IPS-20b (cell line): ENCODE measurements at regions not wholly inside any gene's neighbourhood (a gene's known extent, or its start where the extent isn't known, plus 50 kb on each side); places are given as distances from the start of the nearest gene placed in this dataset.
A peak's percentile ranks its signal among the peaks of the same experiment; 100 is the strongest.

ENCODE experiments used
- H3K27ac ChIP-seq: one replicate; pipeline ENCODE4 v1.5.1; 2013; ENCODE audit warnings: low read length
- H3K27me3 ChIP-seq: 2 replicates; pipeline ENCODE4 v1.6.1; 2013; ENCODE audit warnings: mild to moderate bottlenecking, low read length, inconsistent platforms; ENCODE audit not compliant: insufficient read depth
- H3K36me3 ChIP-seq: 2 replicates; pipeline ENCODE4 v1.6.1; 2013; ENCODE audit warnings: low read depth, mild to moderate bottlenecking, inconsistent platforms, low read length, moderate library complexity; ENCODE audit not compliant: insufficient read depth
- H3K4me1 ChIP-seq: 2 replicates; pipeline ENCODE4 v1.6.1; 2013; ENCODE audit warnings: mild to moderate bottlenecking, control low read depth, inconsistent platforms, low read length, moderate library complexity; ENCODE audit not compliant: insufficient read depth
- H3K4me3 ChIP-seq: 2 replicates; pipeline ENCODE4 v1.5.1; 2013; ENCODE audit warnings: mild to moderate bottlenecking, low read length, inconsistent platforms
- H3K9ac ChIP-seq: 2 replicates; pipeline ENCODE4 v1.6.1; 2013; ENCODE audit warnings: low read depth, mild to moderate bottlenecking, inconsistent platforms, low read length, moderate library complexity
- H3K9me3 ChIP-seq: 2 replicates; pipeline ENCODE4 v1.6.1; 2013; ENCODE audit warnings: mild to moderate bottlenecking, low read depth, low read length, inconsistent platforms; ENCODE audit not compliant: insufficient read depth

GRCh38 chrY:15704906-15705305 is 1180.6 kb downstream of the NLGN4Y start:
- Histone ChIP-seq H3K27me3 (no peaks in the 10 kb centered on the region), H3K4me1 (no peaks in the 10 kb centered on the region; the same call in 1 of the 2 replicates), H3K4me3 (no peak overlapping the region), H3K9me3 (no peaks in the 10 kb centered on the region), H3K27ac (no peak overlapping the region), H3K36me3 (no peaks in the 10 kb centered on the region), H3K9ac (no peak overlapping the region)

GRCh38 chrY:15749533-15750433 is 1225.5 kb downstream of the NLGN4Y start:
- Histone ChIP-seq H3K9me3 (no peaks in the 10 kb centered on the region), H3K27me3 (no peaks in the 10 kb centered on the region), H3K27ac (no peak overlapping the region), H3K36me3 (no peaks in the 10 kb centered on the region), H3K9ac (no peak overlapping the region), H3K4me3 (no peak overlapping the region), H3K4me1 (no peaks in the 10 kb centered on the region)

GRCh38 chrY:15751001-15751400 is 1226.7 kb downstream of the NLGN4Y start:
- no peak overlapping the region for H3K9ac ChIP-seq
- H3K27ac ChIP-seq: no peak overlapping the region
- H3K4me1 ChIP-seq: no peaks in the 10 kb centered on the region
- H3K27me3 ChIP-seq: no peaks in the 10 kb centered on the region
- H3K9me3 ChIP-seq: no peaks in the 10 kb centered on the region
- H3K36me3 ChIP-seq: no peaks in the 10 kb centered on the region
- no peak overlapping the region for H3K4me3 ChIP-seq

DNA sequence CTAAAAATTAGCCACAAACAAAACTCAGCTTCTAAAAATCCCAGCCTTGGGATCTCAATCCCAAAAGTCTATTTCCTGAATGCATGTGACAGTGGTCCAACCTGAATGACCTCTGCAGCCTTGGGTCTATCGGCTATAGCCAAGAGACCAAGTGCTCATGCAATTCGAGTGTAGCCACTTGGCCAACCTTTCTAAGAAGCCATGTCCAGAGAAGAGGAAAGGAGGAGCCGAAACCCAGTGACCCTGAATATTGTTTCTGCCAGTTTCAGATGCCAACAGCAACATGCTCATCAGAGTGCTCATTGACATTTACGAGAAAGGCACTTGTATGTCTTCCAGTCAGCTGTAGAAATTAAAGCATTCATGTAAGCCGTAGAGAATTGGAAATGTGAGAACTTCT is 1231.9 kb downstream of the NLGN4Y start:
- Histone ChIP-seq H3K4me3 (no peak overlapping the region), H3K9me3 (no peaks in the 10 kb centered on the region), H3K27me3 (no peaks in the 10 kb centered on the region), H3K4me1 (no peaks in the 10 kb centered on the region), H3K36me3 (no peaks in the 10 kb centered on the region), H3K27ac (no peak overlapping the region), H3K9ac (no peak overlapping the region)

- Histone ChIP-seq H3K27ac (no peak overlapping the region), H3K36me3 (no peaks in the 10 kb centered on the region), H3K27me3 (no peaks in the 10 kb centered on the region), H3K9ac (no peak overlapping the region), H3K4me3 (peak overlapping the region; percentile 13; the same call in 1 of the 2 replicates), H3K4me1 (peaks cover 3% of the 10 kb centered on the region; the same call in 1 of the 2 replicates), H3K9me3 (no peaks in the 10 kb centered on the region)
Observed at GRCh38 chrY:15773579-15773978, 1249.2 kb downstream of the NLGN4Y start.

GRCh38 chrY:15775880-15776279 is 1251.6 kb downstream of the NLGN4Y start:
- peaks cover 3% of the 10 kb centered on the region; the same call in 1 of the 2 replicates for H3K4me1 ChIP-seq
- H3K27me3 ChIP-seq: no peaks in the 10 kb centered on the region
- no peak overlapping the region for H3K9ac ChIP-seq
- H3K4me3 ChIP-seq: no peak overlapping the region
- H3K9me3 ChIP-seq: no peaks in the 10 kb centered on the region
- H3K36me3 ChIP-seq: no peaks in the 10 kb centered on the region
- no peak overlapping the region for H3K27ac ChIP-seq

- no peaks in the 10 kb centered on the region for H3K9me3 ChIP-seq
- H3K4me1 ChIP-seq: no peaks in the 10 kb centered on the region; the same call in 1 of the 2 replicates
- H3K36me3 ChIP-seq: no peaks in the 10 kb centered on the region
- no peaks in the 10 kb centered on the region for H3K27me3 ChIP-seq
- H3K9ac ChIP-seq: no peak overlapping the region
- H3K4me3 ChIP-seq: no peak overlapping the region
- H3K27ac ChIP-seq: no peak overlapping the region
Observed at GRCh38 chrY:15779891-15780290, 1255.6 kb downstream of the NLGN4Y start.

DNA sequence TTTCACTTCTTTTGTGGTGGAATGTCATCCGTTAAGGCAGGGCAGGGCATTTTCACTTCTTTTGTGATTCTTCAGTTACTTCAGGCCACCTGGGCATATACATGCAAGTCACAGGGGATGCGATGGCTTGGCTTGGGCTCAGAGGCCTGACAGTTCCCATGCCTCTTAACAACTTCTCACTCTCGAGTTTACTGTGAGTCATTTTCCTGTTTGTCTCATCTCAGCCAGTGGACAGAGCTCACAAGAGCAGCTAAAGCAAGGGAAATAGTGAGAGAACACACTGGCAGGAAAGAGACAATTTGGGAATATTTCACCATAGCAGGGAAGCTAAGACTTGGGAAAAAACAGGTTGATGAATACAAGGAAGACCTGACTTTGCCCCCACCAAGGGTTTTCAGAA is 1275.7 kb downstream of the NLGN4Y start:
- H3K9me3 ChIP-seq: no peaks in the 10 kb centered on the region
- H3K4me3 ChIP-seq: no peak overlapping the region
- no peaks in the 10 kb centered on the region for H3K36me3 ChIP-seq
- H3K27ac ChIP-seq: no peak overlapping the region
- no peak overlapping the region for H3K9ac ChIP-seq
- H3K4me1 ChIP-seq: no peaks in the 10 kb centered on the region
- H3K27me3 ChIP-seq: no peaks in the 10 kb centered on the region

DNA sequence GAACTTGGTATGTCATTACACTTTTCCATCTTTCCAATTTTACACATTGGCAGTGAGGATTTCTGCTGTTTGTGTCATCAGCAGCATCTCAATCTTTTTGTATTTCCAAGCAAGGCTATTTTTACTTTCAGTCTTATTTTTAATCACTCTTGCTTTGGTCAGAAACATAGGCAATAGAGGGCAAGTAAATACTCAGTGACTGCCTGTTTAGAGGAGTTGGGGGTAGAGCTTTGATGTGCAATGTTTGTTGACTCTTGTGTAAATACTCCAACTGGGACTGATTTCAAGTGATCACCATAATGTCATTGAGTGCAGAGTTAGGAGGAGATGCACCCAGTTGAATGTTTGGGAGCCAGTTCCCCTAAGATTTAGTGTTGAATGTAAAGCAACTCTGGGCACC is 1281.7 kb downstream of the NLGN4Y start:
- Histone ChIP-seq H3K4me1 (no peaks in the 10 kb centered on the region), H3K4me3 (no peak overlapping the region), H3K36me3 (no peaks in the 10 kb centered on the region), H3K9ac (no peak overlapping the region), H3K27me3 (no peaks in the 10 kb centered on the region), H3K27ac (no peak overlapping the region), H3K9me3 (no peaks in the 10 kb centered on the region)

- Histone ChIP-seq H3K9me3 (no peaks in the 10 kb centered on the region), H3K4me1 (no peaks in the 10 kb centered on the region), H3K27me3 (no peaks in the 10 kb centered on the region), H3K36me3 (no peaks in the 10 kb centered on the region), H3K4me3 (no peak overlapping the region), H3K27ac (no peak overlapping the region), H3K9ac (no peak overlapping the region)
Observed at GRCh38 chrY:15814241-15814640, 1289.9 kb downstream of the NLGN4Y start.
